ENCODE measurements at regions not wholly inside any gene's neighbourhood (a gene's known extent, or its start where the extent isn't known, plus 50 kb on each side); places are given as distances from the start of the nearest gene placed in this dataset.

- H3K9me3 ChIP-seq (ENCODE audit: low read length): no peaks in the 10 kb centered on the region
- ChIA-PET CTCF (no interaction called here), POLR2A (ENCODE audit: unreplicated experiment) (no interaction called here)
- H3F3A ChIP-seq (ENCODE audit: low read length, unreplicated experiment): no peaks in the 10 kb centered on the region
- H4K20me1 ChIP-seq (ENCODE audit: low read length): no peaks in the 10 kb centered on the region
- H2AFZ ChIP-seq (ENCODE audit: low read length): no peak overlapping the region
- no peaks in the 10 kb centered on the region for H3K9me2 ChIP-seq (replicated peaks; ENCODE audit: low read length)
- DNase-seq: no peak
- no peak overlapping the region for H3K4me3 ChIP-seq (ENCODE audit: low read length)
- H3K9ac ChIP-seq (ENCODE audit: low read length): no peak overlapping the region
- no peaks in the 10 kb centered on the region for H3K79me2 ChIP-seq (ENCODE audit: low read length)
- TF ChIP-seq CTCF (conservative IDR thresholded peaks at IDR 0.05; ENCODE audit: low read depth, low read length): no peak
- no peak for TF ChIP-seq EZH2phosphoT487 (IDR thresholded peaks at IDR 0.05; ENCODE audit: borderline replicate concordance, low read length)
- no peak for TF ChIP-seq EZH2 (IDR thresholded peaks at IDR 0.05; ENCODE audit: low read length, unreplicated experiment)
- BruUV-seq (replicated peaks): no TSS peak
- peaks cover 9% of the 10 kb centered on the region; the same call in 1 of the 2 replicates for H3K27me3 ChIP-seq (ENCODE audit: low read length)
- ATAC-seq: no peak
- no peaks in the 10 kb centered on the region for H3K36me3 ChIP-seq (ENCODE audit: low read depth, low read length)
- no peak overlapping the region for H3K27ac ChIP-seq (ENCODE audit: low read length)
- intact Hi-C loops (cut with micrococcal nuclease): no loop called here
- H3K4me2 ChIP-seq (ENCODE audit: low read length): no peak overlapping the region
- H3K4me1 ChIP-seq (ENCODE audit: insufficient read depth, low read length): no peaks in the 10 kb centered on the region
Observed at GRCh38 chr12:13613297-13613696, 368.1 kb downstream of the GRIN2B start.

GRCh38 chr12:13609894-13610679, 371.3 kb downstream of the GRIN2B start:
- DNase-seq (no peak), ATAC-seq (no peak)
- BruUV-seq (replicated peaks): no TSS peak
- H3K4me3 ChIP-seq (ENCODE audit: low read length): no peak overlapping the region
- no peak overlapping the region for H3K4me2 ChIP-seq (ENCODE audit: low read length)
- H3K27me3 ChIP-seq (ENCODE audit: low read length): peaks cover 5% of the 10 kb centered on the region; the same call in 1 of the 2 replicates
- no peak for TF ChIP-seq CTCF (conservative IDR thresholded peaks at IDR 0.05; ENCODE audit: low read depth, low read length)
- no peak for TF ChIP-seq EZH2 (IDR thresholded peaks at IDR 0.05; ENCODE audit: low read length, unreplicated experiment)
- TF ChIP-seq EZH2phosphoT487 (IDR thresholded peaks at IDR 0.05; ENCODE audit: borderline replicate concordance, low read length): no peak
- H3K4me1 ChIP-seq (ENCODE audit: insufficient read depth, low read length): no peaks in the 10 kb centered on the region
- no peaks in the 10 kb centered on the region for H3K79me2 ChIP-seq (ENCODE audit: low read length)
- CTCF ChIA-PET: no interaction called here
- H3K36me3 ChIP-seq (ENCODE audit: low read depth, low read length): no peaks in the 10 kb centered on the region
- no peak overlapping the region for H3K27ac ChIP-seq (ENCODE audit: low read length)
- POLR2A ChIA-PET (ENCODE audit: unreplicated experiment): no interaction called here
- no peaks in the 10 kb centered on the region for H3F3A ChIP-seq (ENCODE audit: low read length, unreplicated experiment)
- H2AFZ ChIP-seq (ENCODE audit: low read length): no peak overlapping the region
- H4K20me1 ChIP-seq (ENCODE audit: low read length): no peaks in the 10 kb centered on the region
- intact Hi-C loops (cut with micrococcal nuclease): no loop called here
- H3K9me3 ChIP-seq (ENCODE audit: low read length): no peaks in the 10 kb centered on the region
- no peak overlapping the region for H3K9ac ChIP-seq (ENCODE audit: low read length)
- no peaks in the 10 kb centered on the region for H3K9me2 ChIP-seq (replicated peaks; ENCODE audit: low read length)

GRCh38 chr12:13606290-13606689, 375.1 kb downstream of the GRIN2B start:
- intact Hi-C loops (cut with micrococcal nuclease): no loop called here
- H3K4me2 ChIP-seq (ENCODE audit: low read length): no peak overlapping the region
- H3K9me2 ChIP-seq (replicated peaks; ENCODE audit: low read length): no peaks in the 10 kb centered on the region
- H3K4me1 ChIP-seq (ENCODE audit: insufficient read depth, low read length): no peaks in the 10 kb centered on the region
- H3K27ac ChIP-seq (ENCODE audit: low read length): no peak overlapping the region
- CTCF ChIA-PET: no interaction called here
- DNase-seq (no peak), ATAC-seq (no peak)
- H3K27me3 ChIP-seq (ENCODE audit: low read length): peaks cover 5% of the 10 kb centered on the region; the same call in 1 of the 2 replicates
- TF ChIP-seq EZH2phosphoT487 (IDR thresholded peaks at IDR 0.05; ENCODE audit: borderline replicate concordance, low read length) (no peak), CTCF (conservative IDR thresholded peaks at IDR 0.05; ENCODE audit: low read depth, low read length) (no peak), EZH2 (IDR thresholded peaks at IDR 0.05; ENCODE audit: low read length, unreplicated experiment) (no peak)
- H2AFZ ChIP-seq (ENCODE audit: low read length): no peak overlapping the region
- no peaks in the 10 kb centered on the region for H3K79me2 ChIP-seq (ENCODE audit: low read length)
- H3K36me3 ChIP-seq (ENCODE audit: low read depth, low read length): no peaks in the 10 kb centered on the region
- no peaks in the 10 kb centered on the region for H4K20me1 ChIP-seq (ENCODE audit: low read length)
- POLR2A ChIA-PET (ENCODE audit: unreplicated experiment): no interaction called here
- no peak overlapping the region for H3K4me3 ChIP-seq (ENCODE audit: low read length)
- no peaks in the 10 kb centered on the region for H3F3A ChIP-seq (ENCODE audit: low read length, unreplicated experiment)
- BruUV-seq (replicated peaks): no TSS peak
- H3K9ac ChIP-seq (ENCODE audit: low read length): no peak overlapping the region
- H3K9me3 ChIP-seq (ENCODE audit: low read length): no peaks in the 10 kb centered on the region
